Peyer's patch (tissue), 4 donors: ENCODE measurements at regions not wholly inside any gene's neighbourhood (a gene's known extent, or its start where the extent isn't known, plus 50 kb on each side); places are given as distances from the start of the nearest gene placed in this dataset.

Experiments used
- POLR2A ChIP-seq, 2 donors: fragments of 450-650 bp; IDR thresholded peaks; one replicate each; pipeline ENCODE4 v1.5.1; 2017; ENCODE audit warnings: antibody characterized with exemption in 2 of 2, mild to moderate bottlenecking in 2 of 2, moderate library complexity in 2 of 2
- TF ChIP-seq, protein P1 (sequence below), 6 experiments: fragments of 450-650 bp in 4 of 6; fragments of 200-600 bp in 2 of 6; sonication (generic) in 1 of 6; IDR thresholded peaks; one replicate each; pipeline ENCODE4 v1.5.1; 2017 to 2019; ENCODE audit warnings: antibody characterized with exemption in 6 of 6, mild to moderate bottlenecking in 3 of 6, moderate library complexity in 1 of 6

DNA sequence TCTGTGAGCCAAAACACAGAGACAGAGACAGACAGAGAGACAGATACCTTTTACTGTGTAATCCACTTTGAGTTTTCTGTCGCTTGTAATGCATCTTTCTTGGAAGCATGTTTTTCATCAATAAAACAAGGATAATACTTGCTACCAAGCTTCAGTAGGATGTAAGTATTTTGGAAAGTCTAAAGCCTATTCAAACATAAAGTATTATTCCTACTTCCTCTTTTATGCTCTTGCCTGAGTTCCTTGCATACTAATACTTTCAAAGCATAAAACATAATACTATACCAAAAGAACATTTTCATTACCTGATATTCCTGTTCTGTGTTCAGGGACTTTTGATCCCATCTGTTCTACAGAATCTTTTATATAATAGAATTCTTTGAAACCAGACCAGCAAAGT, 64.5 kb upstream of the SLC30A5 start:
- TF ChIP-seq, protein P1, sequence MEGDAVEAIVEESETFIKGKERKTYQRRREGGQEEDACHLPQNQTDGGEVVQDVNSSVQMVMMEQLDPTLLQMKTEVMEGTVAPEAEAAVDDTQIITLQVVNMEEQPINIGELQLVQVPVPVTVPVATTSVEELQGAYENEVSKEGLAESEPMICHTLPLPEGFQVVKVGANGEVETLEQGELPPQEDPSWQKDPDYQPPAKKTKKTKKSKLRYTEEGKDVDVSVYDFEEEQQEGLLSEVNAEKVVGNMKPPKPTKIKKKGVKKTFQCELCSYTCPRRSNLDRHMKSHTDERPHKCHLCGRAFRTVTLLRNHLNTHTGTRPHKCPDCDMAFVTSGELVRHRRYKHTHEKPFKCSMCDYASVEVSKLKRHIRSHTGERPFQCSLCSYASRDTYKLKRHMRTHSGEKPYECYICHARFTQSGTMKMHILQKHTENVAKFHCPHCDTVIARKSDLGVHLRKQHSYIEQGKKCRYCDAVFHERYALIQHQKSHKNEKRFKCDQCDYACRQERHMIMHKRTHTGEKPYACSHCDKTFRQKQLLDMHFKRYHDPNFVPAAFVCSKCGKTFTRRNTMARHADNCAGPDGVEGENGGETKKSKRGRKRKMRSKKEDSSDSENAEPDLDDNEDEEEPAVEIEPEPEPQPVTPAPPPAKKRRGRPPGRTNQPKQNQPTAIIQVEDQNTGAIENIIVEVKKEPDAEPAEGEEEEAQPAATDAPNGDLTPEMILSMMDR (IDR thresholded peaks at IDR 0.05), result no peak
- TF ChIP-seq POLR2A (IDR thresholded peaks at IDR 0.05), result no peak
